SK-N-SH (cell line): ENCODE measurements at regions not wholly inside any gene's neighbourhood (a gene's known extent, or its start where the extent isn't known, plus 50 kb on each side); places are given as distances from the start of the nearest gene placed in this dataset.

Experiments used
- CTCF ChIA-PET: fragments of 300-600, 350-600 bp; formaldehyde crosslinking; extraction: SDS; loops from one replicate; lab custom pipeline; 2021; lab: Yijun Ruan, JAX
- POLR2A ChIA-PET: fragments of 350-600 bp; sonication (Branson Sonifier 250); formaldehyde crosslinking; extraction: SDS; loops from one replicate; lab custom pipeline; 2020; ENCODE audit warnings: antibody characterized with exemption, inconsistent platforms; lab: Yijun Ruan, JAX
- DNase-seq: peaks from one replicate; pipeline ENCODE4 v3.0.0; 2012
- H2AFZ ChIP-seq: fragments of 200-600 bp; sonication (generic); 2 replicates; pipeline ENCODE4 v1.8.1; 2016; ENCODE audit warnings: antibody characterized with exemption, mild to moderate bottlenecking, low read depth
- H3F3A ChIP-seq: fragments of 200-600 bp; sonication (generic); replicated peaks from 2 replicates; pipeline ENCODE3; 2016; ENCODE audit warnings: antibody characterized with exemption, mild to moderate bottlenecking; ENCODE audit not compliant: insufficient read depth
- H3K27ac ChIP-seq, 2 experiments: fragments of 200-500 bp in 1 of 2; fragments of 200-600 bp in 1 of 2; sonication (Bioruptor generic) in 1 of 2; sonication (generic), shearing (Covaris generic) in 1 of 2; 2 replicates each; pipeline versions ENCODE4 v1.5.1 to v1.6.1; 2014 to 2016; ENCODE audit warnings: low read depth in 2 of 2, inconsistent platforms in 1 of 2, low read length in 1 of 2, mild to moderate bottlenecking in 1 of 2, mixed read lengths in 1 of 2
- H3K27me3 ChIP-seq: fragments of 200-600 bp; sonication (generic), shearing (Covaris generic); 2 replicates; pipeline ENCODE4 v1.6.1; 2016; ENCODE audit warnings: mixed run types; ENCODE audit not compliant: insufficient read depth
- H3K36me3 ChIP-seq, 2 experiments: fragments of 200-500 bp in 1 of 2; fragments of 200-600 bp in 1 of 2; sonication (Bioruptor generic) in 1 of 2; sonication (generic) in 1 of 2; replicated peaks in 1 of 2; 2 replicates each; pipeline versions ENCODE3 to v1.5.1; 2014 to 2016; ENCODE audit warnings: low read length in 1 of 2, mild to moderate bottlenecking in 1 of 2; ENCODE audit not compliant: insufficient read depth in 2 of 2, control insufficient read depth in 1 of 2
- H3K4me1 ChIP-seq, 2 experiments: fragments of 200-500 bp in 1 of 2; fragments of 200-600 bp in 1 of 2; sonication (Bioruptor generic) in 1 of 2; sonication (generic), shearing (Covaris generic) in 1 of 2; 2 replicates each; pipeline versions ENCODE4 v1.5.1 to v1.6.1; 2014 to 2016; ENCODE audit warnings: low read depth in 1 of 2, low read length in 1 of 2, mixed run types in 1 of 2; ENCODE audit not compliant: insufficient read depth in 2 of 2, control insufficient read depth in 1 of 2
- H3K4me2 ChIP-seq: fragments of 200-600 bp; sonication (generic), shearing (Covaris generic); 2 replicates; pipeline ENCODE4 v1.6.1; 2017; ENCODE audit warnings: mixed run types
- H3K4me3 ChIP-seq, 2 experiments: fragments of 200-500 bp in 1 of 2; fragments of 200-600 bp in 1 of 2; sonication (Bioruptor generic) in 1 of 2; sonication (generic), shearing (Covaris generic) in 1 of 2; 2 replicates each; pipeline versions ENCODE4 v1.5.1 to v1.8.1; 2014 to 2016; ENCODE audit warnings: low read depth in 2 of 2, inconsistent platforms in 1 of 2, low read length in 1 of 2, mild to moderate bottlenecking in 1 of 2, mixed read lengths in 1 of 2, moderate library complexity in 1 of 2
- H3K79me2 ChIP-seq: fragments of 200-600 bp; sonication (generic); 2 replicates; pipeline ENCODE4 v1.8.1; 2017; ENCODE audit warnings: mild to moderate bottlenecking; ENCODE audit not compliant: insufficient read depth
- H3K9ac ChIP-seq: fragments of 200-600 bp; sonication (generic); 2 replicates; pipeline ENCODE4 v1.6.1; 2017; ENCODE audit warnings: mixed run types
- H3K9me2 ChIP-seq: fragments of 200-600 bp; sonication (generic); 2 replicates; pipeline ENCODE4 v1.6.1; 2017; ENCODE audit warnings: mixed run types
- H3K9me3 ChIP-seq: fragments of 200-600 bp; sonication (generic); 2 replicates; pipeline ENCODE4 v1.6.1; 2017; ENCODE audit warnings: mixed run types, mild to moderate bottlenecking, moderate library complexity
- H4K20me1 ChIP-seq: fragments of 200-600 bp; sonication (generic); 2 replicates; pipeline ENCODE4 v1.6.1; 2017; ENCODE audit warnings: mild to moderate bottlenecking, mixed run types; ENCODE audit not compliant: insufficient read depth
- CHD2 ChIP-seq: fragments of 150-350 bp; IDR thresholded peaks from 2 replicates; pipeline ENCODE4 v1.6.1; 2018; ENCODE audit warnings: low read length; ENCODE audit not compliant: partially characterized antibody
- CTCF ChIP-seq: fragments of 200-600 bp; sonication (generic); IDR thresholded peaks from 2 replicates; pipeline ENCODE4 v1.6.1; 2017; ENCODE audit warnings: antibody characterized with exemption, mild to moderate bottlenecking, moderate library complexity
- EP300 ChIP-seq, 2 experiments: IDR thresholded peaks; 2 replicates each; pipeline versions ENCODE4 v1.4.0 to v1.6.1; 2012; ENCODE audit warnings: borderline replicate concordance in 1 of 2, low read depth in 1 of 2, low read length in 1 of 2
- FOXJ3 ChIP-seq: sonication (generic); formaldehyde crosslinking; IDR thresholded peaks from 2 replicates; pipeline ENCODE4 v1.5.1; 2020; ENCODE audit warnings: mild to moderate bottlenecking, missing genetic modification reagents
- GABPA ChIP-seq: IDR thresholded peaks from 2 replicates; pipeline ENCODE4 v1.4.0; 2012; ENCODE audit warnings: low read depth, mild to moderate bottlenecking
- MAX ChIP-seq: IDR thresholded peaks from 2 replicates; pipeline ENCODE4 v1.4.0; 2012; ENCODE audit warnings: low read depth
- PBX3 ChIP-seq: IDR thresholded peaks from 2 replicates; pipeline ENCODE4; 2012
- POLR2AphosphoS5 ChIP-seq: IDR thresholded peaks from 2 replicates; pipeline ENCODE4 v1.6.1; 2012; ENCODE audit warnings: low read depth, low read length
- RAD21 ChIP-seq: IDR thresholded peaks from 2 replicates; pipeline ENCODE4 v1.6.1; 2012; ENCODE audit warnings: mild to moderate bottlenecking, low read length
- RFX5 ChIP-seq: IDR thresholded peaks from 2 replicates; pipeline ENCODE4 v1.6.1; 2012; ENCODE audit warnings: mild to moderate bottlenecking, improper control_type of control experiment, low read length
- SMC3 ChIP-seq: IDR thresholded peaks from 2 replicates; pipeline ENCODE4 v1.6.1; 2012; ENCODE audit warnings: low read depth, low read length, improper control_type of control experiment
- TAF1 ChIP-seq: IDR thresholded peaks from 2 replicates; pipeline ENCODE4 v1.6.1; 2012; ENCODE audit warnings: low read depth, mild to moderate bottlenecking, low read length, moderate library complexity, borderline replicate concordance
- TCF12 ChIP-seq: IDR thresholded peaks from 2 replicates; pipeline ENCODE4 v1.4.0; 2012
- TEAD4 ChIP-seq: IDR thresholded peaks from 2 replicates; pipeline ENCODE4 v1.4.0; 2012; ENCODE audit warnings: mild to moderate bottlenecking, borderline replicate concordance; ENCODE audit not compliant: insufficient read depth
- YY1 ChIP-seq: IDR thresholded peaks from 2 replicates; pipeline ENCODE4 v1.4.0; 2012; ENCODE audit warnings: low read depth, mild to moderate bottlenecking
- WGBS: methylation state at CpG from one replicate; pipeline ENCODE4 v1.1.6; 2017; ENCODE audit warnings: low lambda C conversion rate; 5-methylcytosine and 5-hydroxymethylcytosine counted together
- TF ChIP-seq, protein P1 (sequence below): fragments of 150-350 bp; IDR thresholded peaks from 2 replicates; pipeline ENCODE4 v1.6.1; 2016; ENCODE audit warnings: mild to moderate bottlenecking, low read depth, low read length

GRCh38 chr14:83044001-83044400 is 1510.3 kb upstream of the SEL1L start:
- no peak overlapping the region for H3K9ac ChIP-seq
- no peaks in the 10 kb centered on the region for H4K20me1 ChIP-seq
- 2% methylated on average over 1 of the region's 1 CpG for WGBS
- no peaks in the 10 kb centered on the region for H3K27me3 ChIP-seq
- H3F3A ChIP-seq: no peaks in the 10 kb centered on the region
- ChIA-PET POLR2A (no interaction called here), CTCF (interaction anchor here (1.2 kb wide), 1 partner anchor 12 kb away, joined by 3 read pairs; no protein-coding TSS in a partner anchor)
- no peaks in the 10 kb centered on the region for H3K79me2 ChIP-seq
- DNase-seq: no peak
- H3K36me3 ChIP-seq: no peaks in the 10 kb centered on the region
- no peaks in the 10 kb centered on the region for H3K9me2 ChIP-seq
- TF ChIP-seq GABPA (no peak), CTCF (no peak), MAX (no peak), EP300 (IDR thresholded peaks at IDR 0.05; ENCODE audit: borderline replicate concordance in 1 of 2, low read depth in 1 of 2, low read length in 1 of 2) (no peak), FOXJ3 (CRISPR knock-in tag) (no peak), TEAD4 (no peak), PBX3 (no peak), RAD21 (no peak), TCF12 (no peak), YY1 (no peak), TAF1 (no peak), POLR2AphosphoS5 (no peak), CHD2 (no peak), RFX5 (no peak), SMC3 (no peak)
- TF ChIP-seq, protein P1, sequence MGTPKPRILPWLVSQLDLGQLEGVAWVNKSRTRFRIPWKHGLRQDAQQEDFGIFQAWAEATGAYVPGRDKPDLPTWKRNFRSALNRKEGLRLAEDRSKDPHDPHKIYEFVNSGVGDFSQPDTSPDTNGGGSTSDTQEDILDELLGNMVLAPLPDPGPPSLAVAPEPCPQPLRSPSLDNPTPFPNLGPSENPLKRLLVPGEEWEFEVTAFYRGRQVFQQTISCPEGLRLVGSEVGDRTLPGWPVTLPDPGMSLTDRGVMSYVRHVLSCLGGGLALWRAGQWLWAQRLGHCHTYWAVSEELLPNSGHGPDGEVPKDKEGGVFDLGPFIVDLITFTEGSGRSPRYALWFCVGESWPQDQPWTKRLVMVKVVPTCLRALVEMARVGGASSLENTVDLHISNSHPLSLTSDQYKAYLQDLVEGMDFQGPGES: no peak
- H3K9me3 ChIP-seq: no peaks in the 10 kb centered on the region
- no peak overlapping the region for H3K27ac ChIP-seq
- H3K4me1 ChIP-seq: no peaks in the 10 kb centered on the region
- H3K4me2 ChIP-seq: no peak overlapping the region
- no peak overlapping the region for H3K4me3 ChIP-seq
- no peak overlapping the region for H2AFZ ChIP-seq
